GM21576 (cell line): ENCODE measurements at regions not wholly inside any gene's neighbourhood (a gene's known extent, or its start where the extent isn't known, plus 50 kb on each side); places are given as distances from the start of the nearest gene placed in this dataset.

Experiments used
- ATAC-seq: cut with Tn5 transposase; IDR thresholded peaks from one replicate; pipeline ENCODE4 v1.9.1; 2021; ENCODE audit warnings: mild to moderate bottlenecking, moderate library complexity; ENCODE audit not compliant: unreplicated experiment

DNA sequence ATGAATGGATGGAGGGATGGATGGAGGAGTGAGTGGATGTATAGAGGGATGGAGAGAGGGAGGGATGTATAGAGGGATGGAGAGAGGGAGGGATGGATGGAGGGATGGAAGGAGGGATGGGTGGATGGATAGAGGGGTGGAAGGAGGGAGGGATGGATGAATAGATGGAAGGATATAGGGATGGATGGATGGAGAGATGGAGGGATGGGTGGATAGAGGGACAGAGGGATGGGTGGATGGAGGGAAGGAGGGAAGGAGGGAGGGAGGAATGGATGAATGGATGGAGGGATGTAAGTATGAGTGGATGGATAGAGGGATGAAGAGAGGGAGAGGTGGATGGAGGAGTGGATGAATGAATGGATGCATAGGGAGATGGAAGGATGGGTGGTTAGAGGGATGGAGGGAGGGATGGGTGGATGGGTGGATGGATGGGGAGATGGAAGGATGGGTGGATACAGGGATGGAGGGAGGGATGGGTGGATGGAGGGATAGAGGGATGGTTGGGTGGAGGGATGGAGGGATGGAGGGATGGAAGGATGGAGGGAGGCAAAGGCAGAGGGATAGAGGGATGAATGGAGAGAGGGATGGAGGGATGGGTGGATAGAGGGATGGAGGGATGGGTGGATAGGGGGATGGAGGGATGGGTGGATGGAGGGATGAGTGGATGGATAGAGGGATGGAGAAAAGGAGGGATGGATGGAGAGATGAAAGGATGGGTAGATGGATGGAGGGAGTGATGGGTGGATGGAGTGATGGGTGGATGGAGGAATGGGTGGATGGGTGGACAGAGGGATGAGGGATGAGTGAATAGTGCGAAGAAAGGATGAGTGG lies 313.8 kb downstream of the UACA start:
- ATAC-seq, result no peak

DNA sequence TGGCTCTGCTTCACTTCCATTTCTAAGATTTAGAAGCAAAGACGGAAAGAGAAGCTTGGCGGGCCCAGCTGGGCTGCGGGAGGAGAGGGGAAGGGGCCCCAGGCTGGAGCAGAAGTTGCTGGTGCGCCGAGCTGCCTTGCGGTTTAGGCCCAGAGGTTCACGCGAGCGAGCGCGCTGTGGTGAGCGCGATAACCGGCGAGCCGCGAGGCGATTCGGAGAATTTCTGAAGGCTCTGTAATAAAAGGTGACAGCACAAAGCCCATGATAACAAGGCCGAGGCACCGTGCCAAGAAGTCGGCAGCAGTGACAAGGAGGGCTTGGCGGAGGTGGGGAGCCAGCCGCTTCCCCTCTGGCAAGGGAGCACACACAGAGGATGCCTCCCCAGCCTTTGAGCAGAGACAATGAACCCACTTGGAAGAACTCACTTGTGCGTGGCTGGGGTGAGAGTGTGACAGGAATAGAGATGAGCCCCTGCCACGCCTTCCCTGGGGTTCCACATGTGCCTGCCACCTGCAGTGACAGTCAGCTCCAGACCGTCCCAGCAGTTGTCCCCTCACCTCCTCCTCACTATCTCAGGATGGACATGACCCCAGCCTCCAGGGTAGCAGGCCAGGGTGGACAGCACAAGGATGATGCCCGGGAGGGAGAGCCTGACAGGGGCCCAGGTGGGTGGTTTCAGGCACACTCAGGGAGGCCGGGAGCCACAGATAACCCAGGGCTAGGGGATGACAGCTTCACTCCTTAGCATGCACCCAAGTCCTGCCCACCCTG lies 315.2 kb downstream of the UACA start:
- no peak for ATAC-seq

DNA sequence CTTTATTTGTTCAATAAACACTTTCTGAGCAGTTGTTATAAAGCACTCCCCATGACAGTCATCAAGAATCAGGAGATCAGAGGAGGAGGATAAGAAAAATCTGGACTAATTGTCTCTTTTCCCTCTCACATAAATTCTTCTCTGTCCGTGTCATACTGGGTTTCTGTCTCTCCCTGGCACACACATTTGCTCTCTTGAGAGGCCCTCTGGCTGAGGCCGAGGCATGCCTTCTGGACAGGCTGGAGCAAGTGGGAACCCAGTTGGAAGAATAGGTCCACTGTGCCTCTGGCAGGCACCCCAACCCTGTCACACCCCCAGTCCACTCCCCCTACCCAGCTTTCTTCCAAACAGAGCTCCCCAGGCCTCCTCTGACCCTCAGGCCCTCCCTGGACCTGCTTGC lies 315.8 kb downstream of the UACA start:
- no peak for ATAC-seq

DNA sequence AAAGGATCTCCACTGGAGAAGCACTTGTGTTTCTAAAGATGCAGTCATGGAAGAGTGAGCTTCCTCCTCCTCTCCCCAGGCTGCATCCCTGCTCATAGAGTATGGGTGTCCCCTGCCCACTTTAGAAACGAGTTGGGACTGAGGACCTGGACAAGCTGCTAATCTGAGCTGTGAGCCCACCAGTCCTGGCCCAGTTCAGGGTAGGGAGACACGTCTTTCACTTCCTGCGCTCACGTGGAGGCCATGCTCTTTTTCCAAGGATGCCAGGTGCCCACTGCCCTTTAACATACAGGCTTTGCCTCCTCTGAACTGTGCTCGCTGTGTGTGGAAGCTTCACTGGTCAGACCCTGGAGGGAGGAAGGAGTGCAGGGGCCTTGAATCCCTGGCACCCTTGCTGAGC lies 316.3 kb downstream of the UACA start:
- no peak for ATAC-seq

DNA sequence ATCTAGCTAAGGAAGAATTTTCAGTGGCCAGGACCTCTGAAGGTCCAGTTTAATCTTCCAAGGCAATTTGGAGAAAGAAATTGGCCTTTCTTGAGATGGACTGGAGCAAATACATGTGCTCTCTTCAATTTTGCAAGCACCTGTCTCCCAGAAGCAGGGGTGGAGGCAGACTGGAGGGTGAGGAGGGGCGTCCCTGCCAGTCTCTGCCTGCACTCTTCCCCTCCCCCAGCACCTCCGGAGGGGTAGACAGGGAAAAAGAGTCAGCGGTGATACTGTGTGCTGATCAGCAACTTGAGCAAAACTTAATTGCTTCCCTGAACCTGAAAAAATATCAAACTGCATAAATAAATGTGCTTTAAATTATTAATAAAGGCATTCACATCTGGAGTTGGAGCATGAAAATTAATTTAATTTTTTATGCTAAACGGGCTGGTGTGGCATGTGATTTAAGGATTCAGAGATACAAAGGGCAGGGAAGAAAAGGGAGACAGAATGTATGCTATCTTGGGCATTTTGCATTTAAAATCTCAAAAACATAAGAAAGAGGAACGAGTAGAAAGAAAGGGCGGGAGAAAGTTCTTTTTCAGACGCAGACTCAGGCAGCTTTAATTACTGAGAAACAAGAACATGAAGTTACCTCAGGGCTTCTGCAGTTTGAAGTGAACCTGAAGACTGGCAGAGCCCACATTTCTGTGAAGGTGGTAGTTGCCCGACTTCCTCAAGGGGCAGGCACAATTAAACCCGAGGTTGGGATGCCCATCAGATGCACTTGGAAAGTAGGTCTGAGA lies 319.7 kb downstream of the UACA start:
- ATAC-seq, result no peak

DNA sequence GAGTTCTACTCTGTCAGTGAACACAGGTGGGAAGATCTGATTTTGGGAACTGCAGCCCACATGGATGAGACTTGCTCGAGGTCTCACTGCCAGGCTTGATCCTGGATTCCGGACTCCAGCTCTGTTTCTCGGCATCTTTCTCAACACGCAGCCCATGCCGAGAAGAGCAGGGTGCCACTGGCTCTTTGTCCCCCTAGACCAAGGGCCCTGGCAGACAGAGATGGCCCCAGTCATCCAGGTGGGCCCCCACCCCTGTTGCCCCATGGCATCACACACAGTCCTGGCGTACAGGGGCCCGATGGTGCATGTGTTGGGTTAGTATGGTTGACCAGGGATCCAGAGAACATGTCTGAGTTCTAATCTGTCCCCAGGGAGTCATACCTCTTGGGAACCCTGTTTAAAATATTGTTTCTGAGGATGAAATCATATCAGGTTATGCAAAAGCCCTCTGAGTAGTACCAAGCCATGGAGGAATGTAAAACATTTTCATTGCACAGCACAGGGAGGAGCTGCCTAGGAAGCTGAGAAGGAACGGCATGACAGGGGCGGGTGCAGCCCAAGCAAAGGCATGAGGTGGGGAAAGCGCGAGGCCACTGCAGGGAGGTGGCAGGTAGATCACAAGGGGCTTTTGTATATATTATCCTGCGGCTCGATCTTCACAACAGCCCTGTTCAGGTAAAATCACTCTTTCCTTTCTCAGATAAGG lies 320.6 kb downstream of the UACA start:
- no peak for ATAC-seq

DNA sequence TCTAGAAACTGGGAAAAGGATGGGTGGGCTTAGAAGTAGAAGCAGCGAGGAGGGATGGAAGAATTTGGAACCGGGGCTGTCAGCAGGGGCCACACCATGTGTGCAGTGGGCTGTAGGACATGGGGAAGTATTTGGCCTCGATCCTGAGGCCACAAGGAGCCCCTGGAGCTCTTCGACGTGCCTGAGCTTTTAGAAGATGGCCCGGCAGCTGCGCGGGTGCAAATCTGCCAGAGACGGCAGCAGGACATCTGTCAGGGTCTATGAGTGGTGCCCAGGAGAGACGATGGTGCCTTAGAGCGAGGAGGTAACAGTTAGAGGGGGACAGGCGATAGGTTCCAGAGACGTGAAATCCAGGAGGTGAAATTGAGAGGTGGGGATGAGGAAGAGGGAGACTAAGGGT lies 321.1 kb downstream of the UACA start:
- no peak for ATAC-seq

DNA sequence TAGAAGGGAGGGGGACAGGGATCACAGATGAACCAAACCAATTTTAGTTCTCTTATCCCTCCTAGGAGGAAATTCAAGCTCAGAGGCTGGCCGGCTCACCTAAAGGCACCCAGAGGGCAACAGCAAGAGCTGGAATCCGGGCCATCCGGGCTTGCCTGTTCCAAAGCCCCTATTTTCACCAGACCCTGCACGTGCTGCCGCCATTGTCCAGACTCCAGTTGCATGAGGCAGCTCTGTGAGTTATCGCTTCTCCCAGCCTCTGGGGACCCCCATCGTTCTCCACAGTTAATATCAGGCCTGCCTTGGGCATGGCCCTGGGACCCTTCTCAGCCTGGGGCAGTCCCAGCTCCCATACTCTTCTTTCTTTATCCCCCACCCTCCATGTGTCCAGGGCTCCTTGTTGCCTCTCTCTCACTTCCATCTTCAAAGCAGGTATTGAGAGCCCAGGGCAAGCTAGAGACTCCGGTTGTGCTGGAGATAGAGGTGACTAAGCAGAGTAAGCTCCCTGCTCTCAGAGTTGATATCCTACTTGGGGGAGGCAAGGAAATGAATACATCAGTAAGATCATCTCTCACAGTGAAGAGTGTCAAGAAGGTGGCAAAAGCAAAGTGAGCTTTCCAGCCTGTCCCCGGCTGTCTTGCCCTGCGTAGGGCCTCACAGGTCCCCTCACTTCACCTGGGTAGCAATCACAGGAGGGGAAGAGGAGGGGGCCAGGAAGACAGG lies 322.8 kb downstream of the UACA start:
- no peak for ATAC-seq

DNA sequence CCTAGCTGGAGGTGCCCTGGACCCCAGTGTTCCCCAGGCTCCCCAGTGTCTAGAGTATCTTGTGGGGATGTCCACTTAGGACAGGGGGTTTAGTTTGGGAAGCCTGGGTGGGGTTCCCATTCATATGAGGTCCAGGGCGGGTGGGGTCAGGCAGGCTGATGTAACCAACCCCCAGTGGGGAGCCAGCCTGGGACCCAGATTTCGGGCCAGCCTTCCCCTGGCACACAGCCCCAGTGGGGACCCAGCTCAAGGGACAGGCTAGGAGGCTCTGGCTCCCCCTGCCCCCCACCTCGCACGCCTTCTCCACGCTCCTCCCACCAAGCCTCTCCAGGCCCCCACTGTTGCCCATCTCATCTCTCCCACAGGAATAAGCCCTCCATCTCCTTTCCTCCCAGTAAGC lies 323.5 kb downstream of the UACA start:
- ATAC-seq, result no peak

DNA sequence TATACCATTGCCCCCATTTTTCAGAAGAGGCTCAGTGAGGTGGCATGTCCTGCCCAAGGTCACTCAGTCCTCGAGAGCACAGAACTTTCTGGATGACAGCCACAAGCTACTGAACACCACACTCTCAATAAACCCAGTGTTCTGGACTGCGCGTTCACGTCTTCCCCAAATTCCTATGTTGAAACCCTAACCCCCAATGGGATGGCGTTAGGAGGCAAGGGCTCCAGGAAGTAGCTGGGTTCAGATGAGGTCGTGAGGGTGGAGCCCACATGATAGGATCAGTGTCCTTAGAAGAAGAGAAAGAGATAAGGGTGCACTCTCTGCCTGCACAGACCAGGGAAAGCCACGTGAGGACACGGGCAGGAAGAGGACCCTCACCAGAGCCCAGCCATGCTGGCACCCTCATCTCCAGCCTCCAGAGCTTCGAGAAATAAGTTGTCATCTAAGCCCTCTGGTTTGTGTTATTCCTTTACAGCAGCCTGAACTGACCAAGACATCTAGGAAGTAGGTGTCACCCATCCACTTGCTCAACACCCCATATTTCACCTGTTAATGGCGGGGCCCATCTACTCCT lies 324.0 kb downstream of the UACA start:
- ATAC-seq, result no peak

DNA sequence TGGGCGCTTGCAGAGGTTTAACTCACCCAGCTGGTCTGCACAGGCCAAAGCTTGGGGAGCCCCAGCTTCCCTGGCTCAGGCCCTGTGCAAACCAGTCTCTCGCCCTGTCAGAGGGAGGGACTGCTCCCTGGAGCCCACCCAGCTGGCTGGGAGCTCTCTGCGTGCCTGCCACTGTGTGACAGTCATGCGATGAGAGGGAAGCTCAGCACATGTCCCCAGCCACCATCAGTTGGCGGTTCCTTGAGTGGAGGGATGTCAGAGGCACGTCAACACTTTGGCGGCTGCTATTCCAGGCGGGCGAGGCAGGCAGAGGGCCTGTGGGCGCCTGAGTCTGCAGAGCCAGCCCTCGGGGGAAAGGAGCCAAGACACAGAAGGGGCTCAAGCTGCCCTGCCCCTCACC lies 324.6 kb downstream of the UACA start:
- ATAC-seq, result no peak

DNA sequence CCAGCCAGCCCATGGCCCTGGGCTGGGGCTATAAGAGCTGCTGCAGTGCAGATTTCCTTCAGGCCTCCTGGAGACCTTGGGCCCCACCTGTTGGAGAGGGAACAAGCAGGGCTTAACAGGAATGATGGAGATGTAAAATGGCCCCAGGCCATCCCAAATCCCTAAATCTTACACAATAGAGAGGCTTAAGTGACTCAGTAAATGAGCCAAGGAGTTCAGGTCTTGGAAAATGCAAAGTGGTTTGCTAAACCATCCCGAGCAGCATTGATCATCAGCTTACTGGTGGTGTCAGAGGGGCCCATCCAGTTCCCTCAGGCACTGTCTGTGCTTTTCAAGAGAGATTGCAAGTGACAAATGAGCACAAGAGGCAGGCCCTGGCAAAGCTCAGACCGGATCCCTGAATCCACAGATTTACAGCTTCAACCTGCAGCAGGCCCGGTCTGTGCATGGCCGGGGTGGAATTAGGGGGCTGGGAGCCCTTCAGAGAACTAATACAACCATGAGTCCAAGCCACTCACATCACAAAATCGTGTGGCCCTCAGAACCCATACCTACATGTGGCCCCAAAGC lies 325.4 kb downstream of the UACA start:
- ATAC-seq, result no peak

DNA sequence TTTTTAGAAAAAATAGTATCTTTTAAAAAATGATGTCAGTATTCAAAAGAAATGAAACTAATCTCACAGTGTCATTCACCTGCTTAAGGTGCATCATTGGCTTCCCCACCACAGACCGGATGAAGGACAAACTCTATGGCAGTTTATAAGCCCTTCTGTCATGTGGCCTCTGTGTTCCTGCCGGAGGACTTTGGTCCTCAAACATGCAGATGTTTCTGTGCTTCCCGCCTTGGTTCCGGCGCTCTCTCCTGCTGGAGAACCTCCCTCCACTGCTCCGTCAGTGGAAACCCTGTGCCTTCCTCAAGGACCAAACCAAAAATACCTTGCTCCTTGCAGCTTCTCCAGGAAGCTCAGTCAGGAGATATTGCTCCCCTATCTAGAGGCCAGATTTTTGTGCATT lies 326.3 kb downstream of the UACA start:
- no peak for ATAC-seq

DNA sequence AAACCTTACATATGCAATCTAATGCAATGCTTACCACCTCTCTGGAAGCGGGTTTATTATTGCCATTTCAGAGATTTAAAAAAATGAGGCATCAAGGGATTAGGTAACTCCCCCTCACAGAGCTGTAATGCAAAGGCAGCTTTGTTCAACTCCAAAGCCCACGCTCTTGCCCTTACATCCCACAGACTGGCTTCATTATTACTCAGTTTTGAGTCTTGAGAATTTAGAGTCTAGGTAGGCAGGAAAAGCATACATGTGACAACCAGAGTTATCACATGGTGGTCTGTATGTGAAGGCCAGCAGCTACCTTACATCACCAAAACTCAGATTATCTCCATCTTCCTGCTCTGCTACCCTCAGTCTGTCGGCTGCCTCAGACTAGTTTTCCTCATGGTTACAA lies 326.9 kb downstream of the UACA start:
- no peak for ATAC-seq

DNA sequence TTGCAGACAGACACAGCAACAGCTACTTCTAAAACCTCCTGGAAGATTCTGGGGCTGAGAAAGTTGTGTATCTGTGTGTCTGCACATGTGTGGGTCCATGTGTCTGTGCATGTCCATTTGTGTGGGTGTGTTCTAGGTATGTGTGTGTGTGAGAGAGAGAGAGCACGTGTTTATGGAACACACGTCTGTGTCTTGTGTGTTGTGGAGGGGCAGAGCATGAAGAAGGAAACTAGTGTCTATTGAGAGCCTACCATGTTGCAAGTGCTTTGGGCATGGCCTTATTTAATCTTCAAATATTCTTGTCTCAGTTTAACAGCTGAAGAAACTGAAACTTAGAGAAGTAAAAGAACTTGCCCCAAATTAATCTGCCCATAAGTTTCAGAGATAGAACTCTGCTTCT lies 327.5 kb downstream of the UACA start:
- no peak for ATAC-seq

DNA sequence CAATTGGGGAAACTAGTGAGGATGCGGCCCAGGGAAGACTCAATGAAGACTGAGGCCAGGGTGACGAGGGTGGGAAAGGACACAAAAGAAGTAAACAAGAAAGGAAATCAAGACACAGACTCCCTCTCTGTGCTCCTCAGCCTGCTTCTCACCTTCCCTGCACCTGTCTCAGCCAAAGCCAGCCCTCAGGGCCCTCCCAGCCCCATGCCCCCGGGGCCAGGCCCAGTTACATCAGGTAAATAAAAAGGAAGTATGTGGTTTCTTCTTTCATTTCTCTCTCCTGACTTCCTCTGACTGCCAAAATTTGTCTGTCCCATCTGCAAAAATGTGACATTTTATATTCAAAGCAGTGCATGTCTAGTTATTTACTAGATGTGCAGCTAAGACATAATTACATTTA lies 328.0 kb downstream of the UACA start:
- ATAC-seq, result peak; percentile 40

DNA sequence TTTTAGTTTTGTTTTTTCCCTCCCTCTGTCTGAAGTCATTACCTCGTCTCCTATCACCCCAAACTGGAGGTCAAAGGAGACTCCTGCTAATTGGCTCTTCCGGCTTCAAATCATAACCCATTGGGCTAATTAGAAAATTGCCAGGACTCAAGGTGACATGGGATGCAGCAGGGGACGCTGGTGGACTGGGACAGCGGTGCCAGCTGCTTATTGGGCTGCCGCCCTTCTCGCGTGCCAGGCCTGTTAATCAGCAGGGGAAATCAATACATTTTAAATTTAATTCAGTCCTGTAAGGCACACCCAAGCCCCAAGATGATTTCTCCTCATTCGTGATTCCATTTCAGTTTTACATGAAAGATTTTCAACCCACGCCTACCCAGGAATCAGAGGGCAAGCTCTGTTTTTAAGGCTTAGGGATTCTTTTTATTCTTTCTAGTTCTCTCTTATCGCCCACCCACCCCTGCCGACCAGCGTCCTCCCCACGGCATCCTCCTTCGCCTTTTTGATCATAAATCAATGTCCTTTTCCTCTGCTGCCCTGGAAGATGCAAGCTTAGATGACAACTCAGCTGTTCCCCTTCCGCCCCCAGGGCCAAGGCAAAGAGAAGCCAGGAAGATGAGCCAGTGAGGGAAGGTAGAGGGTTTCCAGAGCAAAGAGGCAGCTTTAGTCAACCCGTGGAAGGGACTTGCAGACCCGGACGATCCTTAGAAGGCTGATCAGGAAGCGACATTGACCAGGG lies 329.6 kb downstream of the UACA start:
- ATAC-seq, result no peak

DNA sequence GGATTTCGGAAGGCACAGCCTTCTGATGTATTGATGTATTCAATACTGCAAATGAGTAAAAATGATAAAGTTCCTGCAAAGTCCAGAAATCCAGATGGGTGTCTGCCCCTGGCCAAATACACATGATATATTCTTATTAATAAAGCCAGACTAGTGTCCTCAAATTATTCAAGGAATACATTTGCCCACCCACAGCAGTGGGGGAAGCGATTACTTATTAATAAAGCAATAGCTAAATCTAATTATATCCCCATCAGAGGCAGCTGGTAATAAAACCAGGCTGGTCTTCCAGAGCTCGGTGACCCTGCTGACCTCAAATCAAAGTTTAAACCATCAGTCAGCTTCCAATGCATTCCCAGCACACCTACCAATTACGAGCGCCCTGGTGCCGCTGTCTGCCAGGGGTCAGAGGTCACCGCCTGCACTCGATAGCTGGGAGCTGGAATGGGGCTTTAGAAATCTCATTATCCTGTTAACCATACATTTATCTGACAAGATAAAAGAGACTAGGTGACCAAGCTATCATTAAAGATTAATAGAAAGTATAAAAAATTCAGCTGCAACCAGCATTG lies 330.3 kb downstream of the UACA start:
- ATAC-seq, result no peak

DNA sequence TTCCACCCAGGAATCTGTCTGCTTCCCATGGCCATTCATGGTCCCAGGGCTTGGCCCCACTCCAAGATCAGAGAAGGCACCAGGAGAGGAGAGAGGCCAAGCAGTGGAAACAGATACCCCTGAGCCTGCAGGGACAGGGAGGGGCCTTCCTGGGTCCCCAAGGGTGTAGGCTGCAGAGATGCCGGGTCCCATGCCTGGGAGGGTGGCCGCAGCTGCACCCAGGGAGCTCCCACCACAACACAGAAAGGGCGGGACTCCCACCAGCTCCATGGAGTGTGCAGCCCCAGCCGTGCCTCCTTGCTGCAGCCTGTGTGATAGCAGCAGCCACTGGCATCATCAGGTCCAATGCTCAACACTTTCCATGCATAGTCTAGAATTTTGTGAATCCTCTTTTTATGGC lies 331.5 kb downstream of the UACA start:
- no peak for ATAC-seq
